ENCODE measurements at regions not wholly inside any gene's neighbourhood (a gene's known extent, or its start where the extent isn't known, plus 50 kb on each side); places are given as distances from the start of the nearest gene placed in this dataset.

DNA sequence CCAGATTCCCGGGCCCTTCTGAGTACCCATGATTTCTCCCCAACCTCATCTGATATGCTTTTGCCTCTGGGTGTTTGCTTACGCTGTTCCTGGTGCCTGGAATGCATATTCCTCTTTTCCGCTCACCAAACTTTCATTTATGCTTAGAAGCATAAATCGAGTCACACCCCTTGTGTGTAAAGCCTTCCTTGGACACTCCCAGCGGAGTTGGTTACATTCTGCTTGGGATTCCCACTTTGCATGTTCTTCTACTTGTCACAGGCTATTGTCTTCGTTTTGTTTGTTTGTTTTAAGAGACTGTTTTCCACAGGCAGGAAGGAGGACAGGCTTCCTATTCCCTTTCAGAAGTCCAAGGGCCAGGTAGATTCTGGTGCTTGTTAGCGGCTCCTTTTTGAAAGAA is 76.5 kb downstream of the SEC61B start:
- ATAC-seq (ENCODE audit: insufficient read depth, low FRiP score), result no peak
- no peak overlapping the region for H3K4me3 ChIP-seq
- 64 to 69% methylated on average over 7 of the region's 7 CpGs for WGBS, 2 donors

GRCh38 chr9:99299211-99300102 is 77.4 kb downstream of the SEC61B start:
- Histone ChIP-seq H3K27ac (ENCODE audit: low read depth in 1 of 2, low read length in 1 of 2) (no peak overlapping the region), H3K4me1 (ENCODE audit: control insufficient read depth in 5 of 5, insufficient read depth in 5 of 5, low read length in 5 of 5) (peaks cover 0 to 8% (median 0%) of the 10 kb centered on the region in 5 donors), H3K9ac (ENCODE audit: insufficient read depth in 1 of 2, low read length in 2 of 2) (no peak overlapping the region), H3K4me3 (no peak overlapping the region), H3K36me3 (ENCODE audit: control insufficient read depth in 4 of 4, insufficient read depth in 4 of 4, low read length in 4 of 4) (no peaks in the 10 kb centered on the region), H3K27me3 (ENCODE audit: control insufficient read depth in 3 of 3, insufficient read depth in 3 of 3, low read length in 2 of 3) (peaks cover 0 to 3% (median 2%) of the 10 kb centered on the region in 3 donors), H3K9me3 (ENCODE audit: control insufficient read depth in 4 of 4, insufficient read depth in 3 of 4, low read length in 3 of 4) (peaks cover 0 to 1% (median 0%) of the 10 kb centered on the region in 4 donors)
- ATAC-seq (ENCODE audit: insufficient read depth, low FRiP score) (no peak), DNase-seq (peak in 1 of 3 donors; percentile 28)
- 73 to 86% methylated on average over 4 of the region's 4 CpGs for whole genome bisulfite sequencing, 2 donors
- TF ChIP-seq CTCF (IDR thresholded peaks at IDR 0.05; ENCODE audit: control extremely low read depth, extremely low read depth), result no peak

More for the DNA sequence above, 76.5 kb downstream of the SEC61B start:
- TF ChIP-seq CTCF (IDR thresholded peaks at IDR 0.05; ENCODE audit: control extremely low read depth, extremely low read depth), result no peak
- Histone ChIP-seq H3K27me3 (ENCODE audit: control insufficient read depth in 3 of 3, insufficient read depth in 3 of 3, low read length in 2 of 3) (peaks cover 0 to 3% (median 2%) of the 10 kb centered on the region in 3 donors), H3K27ac (ENCODE audit: low read depth in 1 of 2, low read length in 1 of 2) (no peak overlapping the region), H3K9ac (ENCODE audit: insufficient read depth in 1 of 2, low read length in 2 of 2) (no peak overlapping the region), H3K9me3 (ENCODE audit: control insufficient read depth in 4 of 4, insufficient read depth in 3 of 4, low read length in 3 of 4) (peaks cover 0 to 1% (median 0%) of the 10 kb centered on the region in 4 donors), H3K4me1 (ENCODE audit: control insufficient read depth in 5 of 5, insufficient read depth in 5 of 5, low read length in 5 of 5) (peaks cover 0 to 8% (median 0%) of the 10 kb centered on the region in 5 donors), H3K36me3 (ENCODE audit: control insufficient read depth in 4 of 4, insufficient read depth in 4 of 4, low read length in 4 of 4) (no peaks in the 10 kb centered on the region)
- DNase-seq, result no peak

- Histone ChIP-seq H3K36me3 (ENCODE audit: control insufficient read depth in 4 of 4, insufficient read depth in 4 of 4, low read length in 4 of 4) (no peaks in the 10 kb centered on the region), H3K4me3 (no peak overlapping the region), H3K27me3 (ENCODE audit: control insufficient read depth in 3 of 3, insufficient read depth in 3 of 3, low read length in 2 of 3) (peaks cover 0 to 3% (median 2%) of the 10 kb centered on the region in 3 donors), H3K27ac (ENCODE audit: low read depth in 1 of 2, low read length in 1 of 2) (no peak overlapping the region), H3K9ac (ENCODE audit: insufficient read depth in 1 of 2, low read length in 2 of 2) (no peak overlapping the region), H3K9me3 (ENCODE audit: control insufficient read depth in 4 of 4, insufficient read depth in 3 of 4, low read length in 3 of 4) (peaks cover 0 to 1% (median 0%) of the 10 kb centered on the region in 4 donors), H3K4me1 (ENCODE audit: control insufficient read depth in 5 of 5, insufficient read depth in 5 of 5, low read length in 5 of 5) (peaks cover 0 to 8% (median 0%) of the 10 kb centered on the region in 5 donors)
- no peak for DNase-seq
- 0% methylated on average over 1 of the region's 1 CpG for WGBS, 2 donors
- TF ChIP-seq CTCF (IDR thresholded peaks at IDR 0.05; ENCODE audit: control extremely low read depth, extremely low read depth), result no peak
- ATAC-seq (ENCODE audit: insufficient read depth, low FRiP score), result no peak
Measured at GRCh38 chr9:99300103-99300439, 78.0 kb downstream of the SEC61B start.
